Calu3 (cell line): ENCODE measurements at regions not wholly inside any gene's neighbourhood (a gene's known extent, or its start where the extent isn't known, plus 50 kb on each side); places are given as distances from the start of the nearest gene placed in this dataset.

Experiments
- BruUV-seq: library from RNA; stranded (reverse); fragments of 400-500 nt; replicated peaks from 2 replicates; lab custom pipeline; 2021; lab: Mats Ljungman, UMichigan
- CTCF ChIA-PET: fragments of 300-600 bp; sonication (Branson Sonifier 250); formaldehyde crosslinking; loops from one replicate; lab custom pipeline; 2022; ENCODE audit warnings: antibody characterized with exemption; lab: Charles Lee
- DNase-seq: peaks from one replicate; pipeline ENCODE4 v3.0.0; 2022
- H3K27ac Mint-ChIP-seq: one replicate; pipeline ENCODE4 v1.8.0; 2022; ENCODE audit warnings: mixed read lengths; ENCODE audit not compliant: unreplicated experiment
- H3K27me3 Mint-ChIP-seq: one replicate; pipeline ENCODE4 v1.8.0; 2022; ENCODE audit warnings: mixed read lengths; ENCODE audit not compliant: unreplicated experiment
- H3K36me3 Mint-ChIP-seq: one replicate; pipeline ENCODE4 v1.8.0; 2022; ENCODE audit warnings: mild to moderate bottlenecking, moderate library complexity, mixed read lengths; ENCODE audit not compliant: insufficient read depth, unreplicated experiment
- H3K4me1 Mint-ChIP-seq: one replicate; pipeline ENCODE4 v1.8.0; 2022; ENCODE audit warnings: mild to moderate bottlenecking, low read depth, mixed read lengths; ENCODE audit not compliant: unreplicated experiment
- H3K4me3 Mint-ChIP-seq: one replicate; pipeline ENCODE4 v1.8.0; 2022; ENCODE audit warnings: mild to moderate bottlenecking, low read depth, moderate library complexity, mixed read lengths; ENCODE audit not compliant: unreplicated experiment
- H3K9me3 Mint-ChIP-seq: one replicate; pipeline ENCODE4 v1.8.0; 2022; ENCODE audit warnings: low read depth, mixed read lengths; ENCODE audit not compliant: unreplicated experiment
- CTCF ChIP-seq: fragments of 200-600 bp; IDR thresholded peaks from one replicate; pipeline ENCODE4 v1.8.0; 2022; ENCODE audit warnings: antibody characterized with exemption; ENCODE audit not compliant: unreplicated experiment
- intact Hi-C: fragments of 100-400 bp; cut with micrococcal nuclease; formaldehyde crosslinking; loops from one replicate; pipeline ENCODE4 v1.10.0; 2022; ENCODE audit not compliant: unreplicated experiment

GRCh38 chr9:126556560-126557250 is 57.0 kb upstream of the LMX1B start:
- TF ChIP-seq CTCF = no peak
- Mint-ChIP-seq H3K4me1 (no peaks in the 10 kb centered on the region), H3K9me3 (no peaks in the 10 kb centered on the region), H3K27me3 (peaks cover 43% of the 10 kb centered on the region), H3K36me3 (no peaks in the 10 kb centered on the region), H3K4me3 (no peak overlapping the region), H3K27ac (no peak overlapping the region)
- no TSS peak for BruUV-seq
- intact Hi-C loops = no loop called here
- DNase-seq = no peak
- CTCF ChIA-PET = interaction anchor here (0.7 to 1.7 kb wide), 2 partner anchors 39 to 57 kb away, joined by 3 to 8 read pairs; no protein-coding TSS in a partner anchor

- DNase-seq = peak; percentile 65
- no peaks in the 10 kb centered on the region for H3K36me3 Mint-ChIP-seq
- no peak overlapping the region for H3K4me3 Mint-ChIP-seq
- intact Hi-C loops = loop anchor here (2.0 kb wide), 1 partner anchor 57 kb away; no protein-coding TSS in a partner anchor
- H3K27ac Mint-ChIP-seq = no peak overlapping the region
- TF ChIP-seq CTCF = peak; percentile 75
- no TSS peak for BruUV-seq
- CTCF ChIA-PET = interaction anchor here (0.7 to 1.7 kb wide), 4 partner anchors 8 to 59 kb away, joined by 3 to 8 read pairs (median 4); no protein-coding TSS in a partner anchor
- H3K4me1 Mint-ChIP-seq = no peaks in the 10 kb centered on the region
- peaks cover 57% of the 10 kb centered on the region for H3K27me3 Mint-ChIP-seq
- no peaks in the 10 kb centered on the region for H3K9me3 Mint-ChIP-seq
These were observed 55.6 kb upstream of the LMX1B start for GRCh38 chr9:126558051-126558665.

DNA sequence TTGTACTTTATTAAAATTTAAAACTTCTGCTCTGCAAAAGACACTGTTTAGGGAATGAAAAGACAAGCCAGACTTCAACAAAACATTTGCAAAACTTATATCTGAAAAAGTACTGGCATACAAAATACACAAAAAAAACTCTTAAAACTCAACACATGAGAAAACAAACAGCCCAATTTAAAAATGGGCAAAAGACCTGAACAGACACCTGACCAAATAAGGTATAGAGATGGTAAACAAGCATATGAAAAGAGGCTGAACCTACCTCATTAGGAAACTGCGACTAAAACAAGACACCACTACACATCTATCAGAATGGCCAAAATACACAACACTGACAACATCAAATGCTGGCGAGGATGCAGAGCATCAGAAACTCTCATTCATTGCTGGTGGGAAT is 54.4 kb upstream of the LMX1B start:
- CTCF ChIA-PET = no interaction called here
- no peak for TF ChIP-seq CTCF
- H3K4me3 Mint-ChIP-seq = no peak overlapping the region

DNA sequence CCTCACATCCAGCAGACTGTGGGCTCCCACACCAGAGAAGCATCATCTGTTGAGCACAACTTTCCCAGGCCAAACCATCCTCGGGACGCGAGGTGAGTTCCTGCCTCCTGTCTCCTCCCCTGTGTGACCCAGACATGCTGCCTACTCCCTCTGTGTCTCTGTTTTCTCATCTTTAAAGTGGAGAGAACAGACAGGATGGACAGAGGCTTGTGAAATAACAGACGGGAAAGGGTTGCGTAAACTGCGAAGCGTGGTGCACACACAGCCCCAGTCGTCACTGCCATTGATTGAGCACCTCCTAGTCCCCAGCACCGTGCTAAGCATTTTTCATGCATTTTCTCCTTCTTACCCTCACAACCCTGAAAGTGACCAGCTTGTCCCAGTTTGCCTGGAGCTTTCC is 52.1 kb upstream of the LMX1B start:
- Mint-ChIP-seq H3K27ac (no peak overlapping the region), H3K4me3 (no peak overlapping the region), H3K9me3 (no peaks in the 10 kb centered on the region), H3K4me1 (no peaks in the 10 kb centered on the region), H3K27me3 (peaks cover 88% of the 10 kb centered on the region), H3K36me3 (no peaks in the 10 kb centered on the region)
- TF ChIP-seq CTCF = no peak
- CTCF ChIA-PET = no interaction called here
- no TSS peak for BruUV-seq
- DNase-seq = no peak
- intact Hi-C loops = no loop called here

More for the DNA sequence above, 54.4 kb upstream of the LMX1B start:
- H3K36me3 Mint-ChIP-seq = no peaks in the 10 kb centered on the region
- no peaks in the 10 kb centered on the region for H3K4me1 Mint-ChIP-seq
- no peak for DNase-seq
- BruUV-seq = no TSS peak
- H3K27ac Mint-ChIP-seq = no peak overlapping the region
- H3K27me3 Mint-ChIP-seq = peaks cover 68% of the 10 kb centered on the region
- H3K9me3 Mint-ChIP-seq = no peaks in the 10 kb centered on the region
- intact Hi-C loops = loop anchor here (2.0 kb wide), 1 partner anchor 58 kb away; no protein-coding TSS in a partner anchor
